ENCODE measurements at regions not wholly inside any gene's neighbourhood (a gene's known extent, or its start where the extent isn't known, plus 50 kb on each side); places are given as distances from the start of the nearest gene placed in this dataset.

GRCh38 chr16:22627043-22627442 is 116.4 kb downstream of the NPIPB5 start:
- H2BK120ac ChIP-seq (ENCODE audit: low read depth, low read length) = no peak overlapping the region
- no peak overlapping the region for H4K8ac ChIP-seq (ENCODE audit: low read depth in 2 of 2, low read length in 2 of 2)
- H3K9me1 ChIP-seq (ENCODE audit: insufficient read depth, low read length) = no peaks in the 10 kb centered on the region; the same call in 1 of the 2 replicates
- H3K56ac ChIP-seq (ENCODE audit: extremely low read depth, insufficient read depth, low read length) = no peak overlapping the region
- no peaks in the 10 kb centered on the region for H3K79me1 ChIP-seq (ENCODE audit: low read depth in 1 of 2, low read length in 2 of 2)
- in situ Hi-C loops (cut with MboI; ENCODE audit: low sequenced_read_pairs) = no loop called here
- H3K4me1 ChIP-seq (ENCODE audit: control insufficient read depth, insufficient read depth, low read length) = no peaks in the 10 kb centered on the region
- no peak overlapping the region for H3K14ac ChIP-seq (replicated peaks; ENCODE audit: low read depth, low read length)
- H3K27ac ChIP-seq (ENCODE audit: insufficient read depth, low read length) = no peak overlapping the region
- H4K91ac ChIP-seq (ENCODE audit: insufficient read depth, low read depth, low read length) = no peak overlapping the region
- no peak overlapping the region for H2AK5ac ChIP-seq (ENCODE audit: low read depth, low read length)
- no peak overlapping the region for H3K4me2 ChIP-seq (ENCODE audit: low read depth, low read length)
- no peak overlapping the region for H3K4ac ChIP-seq (ENCODE audit: low read depth, low read length)
- peaks cover 23% of the 10 kb centered on the region for H3K27me3 ChIP-seq (ENCODE audit: control insufficient read depth, insufficient read depth, low read length)
- intact Hi-C loops (cut with micrococcal nuclease) = no loop called here
- H3K23ac ChIP-seq (ENCODE audit: low read depth, low read length) = no peak overlapping the region
- no peaks in the 10 kb centered on the region for H3K36me3 ChIP-seq (ENCODE audit: control insufficient read depth, insufficient read depth, low read length)
- DNase-seq (no peak), ATAC-seq (ENCODE audit: low read depth) (no peak)
- no peak overlapping the region for H2AK9ac ChIP-seq (replicated peaks; ENCODE audit: low read depth, low read length, poor library complexity)
- H2BK20ac ChIP-seq (ENCODE audit: low read depth, low read length) = no peak overlapping the region
- no peak overlapping the region for H2AFZ ChIP-seq (replicated peaks; ENCODE audit: low read length, poor library complexity)
- no peak overlapping the region for H3K4me3 ChIP-seq (ENCODE audit: insufficient read depth, low read depth, low read length)
- ChIA-PET CTCF (no interaction called here), POLR2A (ENCODE audit: unreplicated experiment) (no interaction called here)
- TF ChIP-seq CEBPB (IDR thresholded peaks at IDR 0.05; ENCODE audit: low read depth, low read length) = no peak
- TF ChIP-seq FOS (IDR thresholded peaks at IDR 0.05; ENCODE audit: low read depth, low read length) = no peak
- no peak for TF ChIP-seq MXI1 (IDR thresholded peaks at IDR 0.05; ENCODE audit: borderline replicate concordance, low read depth, low read length)
- TF ChIP-seq RFX5 (IDR thresholded peaks at IDR 0.05; ENCODE audit: low read depth, low read length) = no peak
- TF ChIP-seq RCOR1 (IDR thresholded peaks at IDR 0.05; ENCODE audit: insufficient replicate concordance, low read length) = no peak
- TF ChIP-seq CHD1 (IDR thresholded peaks at IDR 0.05; ENCODE audit: low read depth, low read length) = no peak
- no peak for TF ChIP-seq NFE2L2 (IDR thresholded peaks at IDR 0.05; ENCODE audit: low read depth, low read length)
- no peak for TF ChIP-seq MAZ (IDR thresholded peaks at IDR 0.05; ENCODE audit: borderline replicate concordance, low read depth, low read length)
- no peak for TF ChIP-seq SMC3 (IDR thresholded peaks at IDR 0.05; ENCODE audit: low read depth, low read length)
- no peak for TF ChIP-seq BHLHE40 (IDR thresholded peaks at IDR 0.05; ENCODE audit: low read depth, low read length)
- no peak for TF ChIP-seq ELK1 (IDR thresholded peaks at IDR 0.05; ENCODE audit: borderline replicate concordance, low read depth, low read length)
- TF ChIP-seq POLR2A (IDR thresholded peaks at IDR 0.05; ENCODE audit: low read depth, low read length) = no peak
- no peak for TF ChIP-seq USF2 (IDR thresholded peaks at IDR 0.05; ENCODE audit: low read depth, low read length)
- TF ChIP-seq CTCF (conservative IDR thresholded peaks at IDR 0.05; ENCODE audit: low read depth, low read length) = no peak
- no peak for TF ChIP-seq MAFK (IDR thresholded peaks at IDR 0.05; ENCODE audit: low read depth, low read length)
- no peak for TF ChIP-seq RAD21 (IDR thresholded peaks at IDR 0.05; ENCODE audit: low read length)
- no peak overlapping the region for H4K5ac ChIP-seq (ENCODE audit: low read depth, low read length)
- no TSS peak for BruUV-seq (replicated peaks)
- peaks cover 3% of the 10 kb centered on the region; the same call in 1 of the 2 replicates for H3K9me3 ChIP-seq (ENCODE audit: control insufficient read depth, insufficient read depth, low read length)
- no peak overlapping the region for H3K9ac ChIP-seq (ENCODE audit: low read depth, low read length)
- dilution Hi-C loops (cut with HindIII; ENCODE audit: low sequenced_read_pairs, unreplicated experiment) = no loop called here
- WGBS, 2 experiments (ENCODE audit: extremely low coverage in 2 of 2, insufficient read length in 1 of 2) = no CpG with 5 or more reads among the region's 5 CpGs
- no peak overlapping the region for H2BK5ac ChIP-seq (ENCODE audit: low read depth, low read length, poor library complexity, severe bottlenecking)
- H3K18ac ChIP-seq (ENCODE audit: low read depth, low read length) = no peak overlapping the region
- H2BK15ac ChIP-seq (ENCODE audit: low read depth, low read length) = no peak overlapping the region
- no peaks in the 10 kb centered on the region for H4K20me1 ChIP-seq (ENCODE audit: insufficient read depth, low read length)
